Endothelial cell of umbilical vein (primary cell): ENCODE measurements at regions not wholly inside any gene's neighbourhood (a gene's known extent, or its start where the extent isn't known, plus 50 kb on each side); places are given as distances from the start of the nearest gene placed in this dataset.

ENCODE experiments used
- CTCF ChIP-seq, 2 donors: IDR thresholded peaks; 1 replicate in 1 of 2; 2 replicates in 1 of 2; pipeline ENCODE4 v1.5.1; 2011; ENCODE audit warnings: low read length in 2 of 2, mild to moderate bottlenecking in 2 of 2, moderate library complexity in 2 of 2, control low read depth in 1 of 2, inconsistent platforms in 1 of 2, low read depth in 1 of 2; ENCODE audit not compliant: insufficient read depth in 1 of 2; ENCODE audit errors: extremely low read depth in 1 of 2
- EZH2 ChIP-seq: IDR thresholded peaks from 2 replicates; pipeline ENCODE4 v1.6.1; 2012; ENCODE audit warnings: borderline replicate concordance, low read depth, mild to moderate bottlenecking, moderate library complexity, low read length, inconsistent platforms; ENCODE audit not compliant: severe bottlenecking
- GATA2 ChIP-seq: IDR thresholded peaks from 2 replicates; pipeline ENCODE4 v1.7.0; 2011; ENCODE audit warnings: low read depth, mild to moderate bottlenecking, moderate library complexity, mixed read lengths, low read length; ENCODE audit not compliant: insufficient read length, insufficient read depth
- JUN ChIP-seq: IDR thresholded peaks from 2 replicates; pipeline ENCODE4 v1.6.1; 2011; ENCODE audit warnings: borderline replicate concordance, low read depth; ENCODE audit not compliant: insufficient read length, insufficient read depth
- MAX ChIP-seq: IDR thresholded peaks from 2 replicates; pipeline ENCODE4 v1.6.1; 2011; ENCODE audit not compliant: insufficient read depth, insufficient read length
- MYC ChIP-seq: IDR thresholded peaks from one replicate; pipeline ENCODE4 v1.6.1; 2011; ENCODE audit warnings: mild to moderate bottlenecking, low read depth, low read length
- POLR2A ChIP-seq: IDR thresholded peaks from 2 replicates; pipeline ENCODE4 v1.6.1; 2012; ENCODE audit warnings: low read depth, mild to moderate bottlenecking, control low read depth, low read length
- POLR2AphosphoS5 ChIP-seq: IDR thresholded peaks from 2 replicates; pipeline ENCODE4 v1.6.1; 2012; ENCODE audit warnings: low read depth, mild to moderate bottlenecking, control low read depth, low read length, moderate library complexity; ENCODE audit not compliant: insufficient read depth

GRCh38 chr6:56299916-56300315 is 52.5 kb upstream of the COL21A1 start:
- TF ChIP-seq CTCF (IDR thresholded peaks at IDR 0.05; ENCODE audit: extremely low read depth in 1 of 2, insufficient read depth in 1 of 2, low read depth in 1 of 2, low read length in 2 of 2) (no peak), EZH2 (no peak), POLR2A (no peak), POLR2AphosphoS5 (no peak), MAX (no peak), MYC (no peak), JUN (peak; percentile 38), GATA2 (no peak)
